B cell (primary cell): ENCODE measurements at regions not wholly inside any gene's neighbourhood (a gene's known extent, or its start where the extent isn't known, plus 50 kb on each side); places are given as distances from the start of the nearest gene placed in this dataset.

Experiments used
- ATAC-seq: fragments of 200-7000 bp; cut with Tn5 transposase; one replicate; pipeline ENCODE4 v1.10.0; 2021; ENCODE audit warnings: low read depth, mild to moderate bottlenecking, moderate number of reproducible peaks, moderate library complexity
- CTCF ChIA-PET: fragments of 350-600 bp; sonication (Branson Sonifier 250); formaldehyde crosslinking; loops from one replicate; lab custom pipeline; 2021; ENCODE audit warnings: antibody characterized with exemption, inconsistent platforms; lab: Charles Lee
- POLR2A ChIA-PET: fragments of 350-600 bp; sonication (Branson Sonifier 250); formaldehyde crosslinking; loops from one replicate; lab custom pipeline; 2021; ENCODE audit warnings: antibody characterized with exemption; lab: Charles Lee
- DNase-seq: peaks from one replicate; pipeline ENCODE4 v3.0.0; 2013
- H2AFZ ChIP-seq: 2 replicates; pipeline ENCODE4 v1.6.1; 2012; ENCODE audit warnings: mild to moderate bottlenecking, low read depth, low read length; ENCODE audit not compliant: insufficient read depth, poor library complexity, severe bottlenecking
- H3K27ac ChIP-seq, 2 donors: 1 replicate in 1 of 2; 2 replicates in 1 of 2; pipeline ENCODE4 v1.5.1; 2012 to 2013; ENCODE audit warnings: low read length in 2 of 2, mild to moderate bottlenecking in 2 of 2, moderate library complexity in 1 of 2
- H3K27me3 ChIP-seq, 4 experiments: fragments of 200-600 bp in 1 of 4; sonication (generic) in 1 of 4; replicated peaks in 1 of 4; 1 replicate in 2 of 4; 2 replicates in 2 of 4; pipeline versions ENCODE4 v1.6.1 to v1.7.0; 2013 to 2016; ENCODE audit warnings: low read length in 3 of 4, mild to moderate bottlenecking in 2 of 4, mixed read lengths in 1 of 4, moderate library complexity in 1 of 4; ENCODE audit not compliant: insufficient read depth in 4 of 4, control insufficient read depth in 3 of 4; ENCODE audit errors: control extremely low read depth in 1 of 4
- H3K36me3 ChIP-seq, 2 experiments: replicated peaks in 1 of 2; 1 replicate in 1 of 2; 2 replicates in 1 of 2; pipeline versions ENCODE4 v1.6.1 to v1.7.1; 2013; ENCODE audit warnings: low read length in 1 of 2; ENCODE audit not compliant: insufficient read depth in 2 of 2, control insufficient read depth in 1 of 2; ENCODE audit errors: control extremely low read depth in 1 of 2, extremely low read depth in 1 of 2
- H3K4me1 ChIP-seq, 2 donors: fragments of 200-600 bp in 1 of 2; sonication (generic) in 1 of 2; 1 replicate in 1 of 2; 2 replicates in 1 of 2; pipeline versions ENCODE4 v1.5.1 to v1.6.1; 2013 to 2017; ENCODE audit warnings: low read length in 2 of 2; ENCODE audit not compliant: control insufficient read depth in 2 of 2, insufficient read depth in 2 of 2
- H3K4me2 ChIP-seq: replicated peaks from 2 replicates; pipeline ENCODE3; 2012; ENCODE audit warnings: mild to moderate bottlenecking, low read depth, low read length; ENCODE audit not compliant: poor library complexity, severe bottlenecking
- H3K4me3 ChIP-seq, 5 experiments: fragments of 200-600 bp in 1 of 5; sonication (generic) in 1 of 5; 1 replicate in 3 of 5; 2 replicates in 2 of 5; pipeline versions ENCODE4 v1.5.1 to v1.7.0; 2011 to 2016; ENCODE audit warnings: low read length in 4 of 5, mild to moderate bottlenecking in 4 of 5, low read depth in 2 of 5, control low read depth in 1 of 5, moderate library complexity in 1 of 5; ENCODE audit not compliant: insufficient read depth in 1 of 5; ENCODE audit errors: control extremely low read depth in 1 of 5, extremely low read depth in 1 of 5
- H3K79me2 ChIP-seq: fragments of 200-600 bp; sonication (generic); one replicate; pipeline ENCODE4 v1.6.0; 2016; ENCODE audit warnings: low read length; ENCODE audit not compliant: control insufficient read depth, insufficient read depth
- H3K9ac ChIP-seq: fragments of 200-600 bp; sonication (generic); 2 replicates; pipeline ENCODE4 v1.6.1; 2017; ENCODE audit warnings: mild to moderate bottlenecking, low read length, moderate library complexity
- H3K9me3 ChIP-seq, 3 donors: one replicate each; pipeline versions ENCODE4 v1.6.1 to v1.7.1; 2013; ENCODE audit warnings: low read length in 2 of 3; ENCODE audit not compliant: control insufficient read depth in 2 of 3, insufficient read depth in 1 of 3; ENCODE audit errors: control extremely low read depth in 1 of 3
- H4K20me1 ChIP-seq: 2 replicates; pipeline ENCODE4 v1.6.0; 2012; ENCODE audit warnings: mild to moderate bottlenecking, low read length; ENCODE audit not compliant: insufficient read depth, control insufficient read depth, poor library complexity, severe bottlenecking
- H3K27ac Mint-ChIP-seq: one replicate; pipeline ENCODE4 v1.8.0; 2021; ENCODE audit warnings: mixed read lengths
- H3K27me3 Mint-ChIP-seq: one replicate; pipeline ENCODE4 v1.8.0; 2021; ENCODE audit warnings: mixed read lengths
- H3K4me1 Mint-ChIP-seq: one replicate; pipeline ENCODE4 v1.8.0; 2021; ENCODE audit warnings: mixed read lengths
- H3K4me3 Mint-ChIP-seq: one replicate; pipeline ENCODE4 v1.8.0; 2021; ENCODE audit warnings: mixed read lengths
- H3K9me3 Mint-ChIP-seq: one replicate; pipeline ENCODE4 v1.8.0; 2022; ENCODE audit warnings: mixed read lengths; ENCODE audit not compliant: insufficient read depth
- EZH2 ChIP-seq: IDR thresholded peaks from 2 replicates; pipeline ENCODE4 v1.6.1; 2012; ENCODE audit warnings: borderline replicate concordance, low read depth, mild to moderate bottlenecking, moderate library complexity, low read length; ENCODE audit not compliant: insufficient read depth, poor library complexity, severe bottlenecking
- WGBS: methylation state at CpG from one replicate; pipeline ENCODE4 v1.1.5; 2013; ENCODE audit warnings: missing lambda C conversion rate; ENCODE audit not compliant: insufficient coverage; 5-methylcytosine and 5-hydroxymethylcytosine counted together
- intact Hi-C: fragments of 100-400 bp; cut with micrococcal nuclease; formaldehyde crosslinking; loops from one replicate; pipeline ENCODE4 v1.10.0; 2022
- TF ChIP-seq, protein P1 (sequence below): fragments of 200-600 bp; IDR thresholded peaks from one replicate; pipeline ENCODE4 v1.8.0; 2022; ENCODE audit warnings: antibody characterized with exemption, mild to moderate bottlenecking

DNA sequence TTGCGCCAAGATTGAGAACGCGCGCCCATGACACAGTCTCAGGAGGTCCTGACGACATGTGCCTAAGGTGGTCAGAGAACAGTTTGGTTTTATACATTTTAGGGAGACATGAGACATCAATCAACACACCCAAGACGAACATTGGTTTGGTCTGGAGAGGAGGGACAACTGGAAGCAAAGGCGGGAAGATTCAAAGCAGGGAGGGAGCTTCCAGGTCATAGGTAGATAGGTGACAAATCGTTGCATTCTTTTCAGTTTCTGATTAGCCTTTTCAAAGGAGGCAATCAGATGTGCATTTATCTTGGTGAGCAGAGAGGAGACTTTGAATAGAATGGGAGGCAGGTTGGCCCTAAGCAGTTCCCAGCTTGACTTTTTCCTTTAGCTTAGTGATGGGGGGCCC lies 828.4 kb upstream of the DPPA4 start:
- POLR2A ChIA-PET, result no interaction called here
- DNase-seq (no peak), ATAC-seq (no peak)
- Mint-ChIP-seq H3K4me1 (no peaks in the 10 kb centered on the region), H3K27ac (no peak overlapping the region), H3K9me3 (no peaks in the 10 kb centered on the region), H3K4me3 (no peak overlapping the region), H3K27me3 (no peaks in the 10 kb centered on the region)
- Histone ChIP-seq H3K79me2 (no peaks in the 10 kb centered on the region), H3K4me3 (no peak overlapping the region), H2AFZ (no peak overlapping the region), H3K27me3 (no peaks in the 10 kb centered on the region), H3K27ac (no peak overlapping the region), H4K20me1 (no peaks in the 10 kb centered on the region), H3K36me3 (no peaks in the 10 kb centered on the region), H3K9ac (no peak overlapping the region), H3K4me2 (no peak overlapping the region), H3K9me3 (peaks cover 0 to 7% (median 0%) of the 10 kb centered on the region in 3 donors), H3K4me1 (no peaks in the 10 kb centered on the region)
- CTCF ChIA-PET, result no interaction called here
- intact Hi-C loops, result no loop called here
- 47% methylated on average over 2 of the region's 8 CpGs for WGBS
- TF ChIP-seq, protein P1, sequence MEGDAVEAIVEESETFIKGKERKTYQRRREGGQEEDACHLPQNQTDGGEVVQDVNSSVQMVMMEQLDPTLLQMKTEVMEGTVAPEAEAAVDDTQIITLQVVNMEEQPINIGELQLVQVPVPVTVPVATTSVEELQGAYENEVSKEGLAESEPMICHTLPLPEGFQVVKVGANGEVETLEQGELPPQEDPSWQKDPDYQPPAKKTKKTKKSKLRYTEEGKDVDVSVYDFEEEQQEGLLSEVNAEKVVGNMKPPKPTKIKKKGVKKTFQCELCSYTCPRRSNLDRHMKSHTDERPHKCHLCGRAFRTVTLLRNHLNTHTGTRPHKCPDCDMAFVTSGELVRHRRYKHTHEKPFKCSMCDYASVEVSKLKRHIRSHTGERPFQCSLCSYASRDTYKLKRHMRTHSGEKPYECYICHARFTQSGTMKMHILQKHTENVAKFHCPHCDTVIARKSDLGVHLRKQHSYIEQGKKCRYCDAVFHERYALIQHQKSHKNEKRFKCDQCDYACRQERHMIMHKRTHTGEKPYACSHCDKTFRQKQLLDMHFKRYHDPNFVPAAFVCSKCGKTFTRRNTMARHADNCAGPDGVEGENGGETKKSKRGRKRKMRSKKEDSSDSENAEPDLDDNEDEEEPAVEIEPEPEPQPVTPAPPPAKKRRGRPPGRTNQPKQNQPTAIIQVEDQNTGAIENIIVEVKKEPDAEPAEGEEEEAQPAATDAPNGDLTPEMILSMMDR, result no peak
- no peak for TF ChIP-seq EZH2

DNA sequence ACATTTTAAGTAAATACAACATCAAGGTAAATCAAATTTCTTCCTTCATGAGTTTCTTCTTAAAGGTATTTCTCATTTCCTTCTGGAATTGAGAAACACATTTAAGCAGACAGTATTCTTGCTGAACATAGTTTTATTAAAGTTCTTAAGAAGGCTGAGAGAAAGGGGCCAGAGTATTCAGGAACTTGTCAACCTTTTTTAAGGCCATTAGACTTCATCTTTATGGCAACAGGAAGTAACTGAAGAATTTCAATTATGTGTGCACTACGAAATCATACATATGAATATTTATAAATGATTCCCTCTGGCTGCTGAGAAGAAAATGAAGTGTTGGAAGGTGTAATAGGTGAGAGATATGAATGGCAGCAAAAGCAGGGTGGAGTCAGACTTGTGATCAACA lies 829.4 kb upstream of the DPPA4 start:
- TF ChIP-seq, protein P1, result no peak
- no peak for TF ChIP-seq EZH2
- no peaks in the 10 kb centered on the region for H3K79me2 ChIP-seq
- intact Hi-C loops, result no loop called here
- H3K9ac ChIP-seq, result no peak overlapping the region
- no peaks in the 10 kb centered on the region for H4K20me1 ChIP-seq
- no peaks in the 10 kb centered on the region for H3K4me1 ChIP-seq
- no peaks in the 10 kb centered on the region for H3K27me3 ChIP-seq
- no peaks in the 10 kb centered on the region for H3K27me3 Mint-ChIP-seq
- H3K27ac ChIP-seq, result no peak overlapping the region
- no peak overlapping the region for H3K4me2 ChIP-seq
- no peak overlapping the region for H3K27ac Mint-ChIP-seq
- DNase-seq, result no peak
- H2AFZ ChIP-seq, result no peak overlapping the region
- ChIA-PET POLR2A (no interaction called here), CTCF (no interaction called here)
- H3K4me3 ChIP-seq, result no peak overlapping the region
- H3K9me3 ChIP-seq, result peaks cover 0 to 7% (median 0%) of the 10 kb centered on the region in 3 donors
- ATAC-seq, result no peak
- WGBS, result no CpG with 5 or more reads among the region's 1 CpG
- no peaks in the 10 kb centered on the region for H3K9me3 Mint-ChIP-seq
- H3K4me3 Mint-ChIP-seq, result no peak overlapping the region
- H3K4me1 Mint-ChIP-seq, result no peaks in the 10 kb centered on the region
- H3K36me3 ChIP-seq, result no peaks in the 10 kb centered on the region
